NCI-H2029 treated with DMSO at 0.1 percent for 48 hours (cell line): ENCODE measurements at regions not wholly inside any gene's neighbourhood (a gene's known extent, or its start where the extent isn't known, plus 50 kb on each side); places are given as distances from the start of the nearest gene placed in this dataset.
"Not testable (repeated sequence)": the region's sequence is repeated elsewhere in the genome, so short reads cannot be mapped to it uniquely, and the experiment has no call there.

Experiments used
- DNase-seq: peaks from one replicate; lab custom pipeline; 2025; lab: John Stamatoyannopoulos, UW

- not testable (repeated sequence) for DNase-seq
Measured at GRCh38 chr5:12573916-12574297, 669.7 kb upstream of the CTNND2 start.

- no peak for DNase-seq
Measured at GRCh38 chr5:12570688-12571087, 666.4 kb upstream of the CTNND2 start.

- no peak for DNase-seq
Measured at GRCh38 chr5:12566441-12566840, 662.2 kb upstream of the CTNND2 start.

GRCh38 chr5:12557012-12557411 lies 652.8 kb upstream of the CTNND2 start:
- no peak for DNase-seq

- no peak for DNase-seq
Measured at GRCh38 chr5:12526113-12526512, 621.9 kb upstream of the CTNND2 start.

GRCh38 chr5:12522116-12522515 lies 617.9 kb upstream of the CTNND2 start:
- DNase-seq, result no peak

GRCh38 chr5:12504983-12505382 lies 600.7 kb upstream of the CTNND2 start:
- not testable (repeated sequence) for DNase-seq

- no peak for DNase-seq
Measured at GRCh38 chr5:12488161-12488560, 583.9 kb upstream of the CTNND2 start.

GRCh38 chr5:12480487-12480886 lies 576.2 kb upstream of the CTNND2 start:
- DNase-seq, result no peak

GRCh38 chr5:12477554-12477953 lies 573.3 kb upstream of the CTNND2 start:
- no peak for DNase-seq

GRCh38 chr5:12467799-12468198 lies 563.6 kb upstream of the CTNND2 start:
- DNase-seq, result no peak

- no peak for DNase-seq
Measured at GRCh38 chr5:12460493-12461261, 556.4 kb upstream of the CTNND2 start.

- DNase-seq, result no peak
Measured at GRCh38 chr5:12459326-12459725, 555.1 kb upstream of the CTNND2 start.

- no peak for DNase-seq
Measured at GRCh38 chr5:12419075-12419474, 514.8 kb upstream of the CTNND2 start.

- no peak for DNase-seq
Measured at GRCh38 chr5:12413585-12413984, 509.3 kb upstream of the CTNND2 start.

GRCh38 chr5:12413075-12413474 lies 508.8 kb upstream of the CTNND2 start:
- no peak for DNase-seq

- no peak for DNase-seq
Measured at GRCh38 chr5:12399868-12400267, 495.6 kb upstream of the CTNND2 start.

- DNase-seq, result no peak
Measured at GRCh38 chr5:12392246-12392645, 488.0 kb upstream of the CTNND2 start.

- no peak for DNase-seq
Measured at GRCh38 chr5:12385095-12385494, 480.8 kb upstream of the CTNND2 start.

GRCh38 chr5:12384005-12384404 lies 479.8 kb upstream of the CTNND2 start:
- no peak for DNase-seq

- no peak for DNase-seq
Measured at GRCh38 chr5:12367973-12368372, 463.7 kb upstream of the CTNND2 start.

GRCh38 chr5:12360218-12360617 lies 456.0 kb upstream of the CTNND2 start:
- DNase-seq, result no peak

GRCh38 chr5:12358371-12359090 lies 454.3 kb upstream of the CTNND2 start:
- no peak for DNase-seq

- DNase-seq, result no peak
Measured at GRCh38 chr5:12357626-12358025, 453.4 kb upstream of the CTNND2 start.
